ENCODE measurements at regions not wholly inside any gene's neighbourhood (a gene's known extent, or its start where the extent isn't known, plus 50 kb on each side); places are given as distances from the start of the nearest gene placed in this dataset.

- Mint-ChIP-seq H3K4me1 (peaks cover 4% of the 10 kb centered on the region), H3K9me3 (no peaks in the 10 kb centered on the region), H3K27me3 (ENCODE audit: insufficient read depth, low read depth) (peaks cover 7% of the 10 kb centered on the region), H3K36me3 (no peaks in the 10 kb centered on the region), H3K27ac (peak overlapping the region; percentile 21), H3K4me3 (no peak overlapping the region)
- Histone ChIP-seq H3K4me2 (no peak overlapping the region), H2AFZ (replicated peaks) (no peak overlapping the region), H3K9me3 (ENCODE audit: low read depth) (no peaks in the 10 kb centered on the region), H3K27me3 (no peaks in the 10 kb centered on the region), H3K27ac (no peak overlapping the region), H3K4me1 (no peaks in the 10 kb centered on the region), H3K9ac (no peak overlapping the region), H3F3A (ENCODE audit: low read depth) (no peaks in the 10 kb centered on the region), H4K20me1 (ENCODE audit: low read depth) (no peaks in the 10 kb centered on the region), H3K4me3 (no peak overlapping the region), H3K36me3 (no peaks in the 10 kb centered on the region), H3K79me2 (ENCODE audit: low read depth) (no peaks in the 10 kb centered on the region)
- no peak for TF ChIP-seq EZH2 (IDR thresholded peaks at IDR 0.05)
- TF ChIP-seq CTCF (IDR thresholded peaks at IDR 0.05): no peak
- no peak for TF ChIP-seq EZH2phosphoT487 (IDR thresholded peaks at IDR 0.05)
- DNase-seq (ENCODE audit: low spot score): no peak
Observed at GRCh38 chr12:131273291-131273845, 319.7 kb downstream of the ADGRD1 start.

GRCh38 chr12:131274061-131274460 lies 320.4 kb downstream of the ADGRD1 start:
- H3K4me3 ChIP-seq: no peak overlapping the region
- no peaks in the 10 kb centered on the region for H4K20me1 ChIP-seq (ENCODE audit: low read depth)
- H3K27ac ChIP-seq: no peak overlapping the region
- Mint-ChIP-seq H3K27ac (no peak overlapping the region), H3K9me3 (no peaks in the 10 kb centered on the region), H3K27me3 (ENCODE audit: insufficient read depth, low read depth) (peaks cover 7% of the 10 kb centered on the region), H3K4me1 (peaks cover 4% of the 10 kb centered on the region), H3K36me3 (no peaks in the 10 kb centered on the region), H3K4me3 (no peak overlapping the region)
- H3K79me2 ChIP-seq (ENCODE audit: low read depth): no peaks in the 10 kb centered on the region
- no peaks in the 10 kb centered on the region for H3F3A ChIP-seq (ENCODE audit: low read depth)
- no peaks in the 10 kb centered on the region for H3K4me1 ChIP-seq
- no peaks in the 10 kb centered on the region for H3K36me3 ChIP-seq
- H3K27me3 ChIP-seq: no peaks in the 10 kb centered on the region
- no peaks in the 10 kb centered on the region for H3K9me3 ChIP-seq (ENCODE audit: low read depth)
- H3K9ac ChIP-seq: no peak overlapping the region
- H2AFZ ChIP-seq (replicated peaks): no peak overlapping the region
- no peak overlapping the region for H3K4me2 ChIP-seq
- DNase-seq (ENCODE audit: low spot score): no peak
- TF ChIP-seq EZH2phosphoT487 (IDR thresholded peaks at IDR 0.05) (no peak), CTCF (IDR thresholded peaks at IDR 0.05) (no peak), EZH2 (IDR thresholded peaks at IDR 0.05) (no peak)

- Histone ChIP-seq H3K9ac (no peak overlapping the region), H3K79me2 (ENCODE audit: low read depth) (no peaks in the 10 kb centered on the region), H3K9me3 (ENCODE audit: low read depth) (no peaks in the 10 kb centered on the region), H2AFZ (replicated peaks) (no peak overlapping the region), H3K4me2 (no peak overlapping the region), H3K27ac (no peak overlapping the region), H3K4me3 (no peak overlapping the region), H3F3A (ENCODE audit: low read depth) (no peaks in the 10 kb centered on the region), H3K27me3 (no peaks in the 10 kb centered on the region), H3K4me1 (no peaks in the 10 kb centered on the region), H3K36me3 (no peaks in the 10 kb centered on the region), H4K20me1 (ENCODE audit: low read depth) (no peaks in the 10 kb centered on the region)
- DNase-seq (ENCODE audit: low spot score): no peak
- TF ChIP-seq CTCF (IDR thresholded peaks at IDR 0.05): no peak
- no peak for TF ChIP-seq EZH2 (IDR thresholded peaks at IDR 0.05)
- no peak for TF ChIP-seq EZH2phosphoT487 (IDR thresholded peaks at IDR 0.05)
- Mint-ChIP-seq H3K36me3 (no peaks in the 10 kb centered on the region), H3K27me3 (ENCODE audit: insufficient read depth, low read depth) (peaks cover 4% of the 10 kb centered on the region), H3K27ac (no peak overlapping the region), H3K9me3 (no peaks in the 10 kb centered on the region), H3K4me1 (peaks cover 4% of the 10 kb centered on the region), H3K4me3 (no peak overlapping the region)
Observed at GRCh38 chr12:131274906-131275305, 321.2 kb downstream of the ADGRD1 start.
